Superior temporal gyrus (tissue), 1 donor: ENCODE measurements at regions not wholly inside any gene's neighbourhood (a gene's known extent, or its start where the extent isn't known, plus 50 kb on each side); places are given as distances from the start of the nearest gene placed in this dataset.
A peak's percentile ranks its signal among the peaks of the same experiment; 100 is the strongest.
"Not testable (repeated sequence)": the region's sequence is repeated elsewhere in the genome, so short reads cannot be mapped to it uniquely, and the experiment has no call there.

ENCODE experiments used
- DNase-seq: peaks from one replicate; pipeline ENCODE4 v3.0.0-alpha.2; 2016; ENCODE audit errors: extremely low spot score

- DNase-seq: no peak
Measured at GRCh38 chr13:70792121-70792520, 683.9 kb upstream of the KLHL1 start.

- DNase-seq: no peak
Measured at GRCh38 chr13:70789751-70790150, 681.5 kb upstream of the KLHL1 start.

- no peak for DNase-seq
Measured at GRCh38 chr13:70788074-70788473, 679.8 kb upstream of the KLHL1 start.

GRCh38 chr13:70784207-70784989 lies 676.1 kb upstream of the KLHL1 start:
- no peak for DNase-seq

DNA sequence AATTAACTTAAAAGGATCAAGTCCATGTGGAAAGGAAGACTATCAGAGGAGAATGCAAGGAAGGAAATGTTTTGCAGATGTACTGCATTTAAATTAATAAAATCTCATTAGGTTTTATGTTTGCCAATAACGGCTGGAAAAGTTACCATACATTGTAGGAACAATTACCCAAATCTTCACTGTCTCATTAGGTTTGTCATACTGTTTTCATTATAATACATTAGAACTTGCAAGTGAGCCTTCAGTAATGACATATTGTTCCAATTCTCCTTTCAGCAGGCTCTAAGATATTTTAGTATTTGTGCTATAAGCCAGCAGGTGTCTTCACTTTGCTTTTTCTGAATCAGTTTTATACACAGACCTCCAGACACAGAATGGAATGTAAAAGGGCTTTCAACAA lies 661.6 kb upstream of the KLHL1 start:
- DNase-seq: no peak

DNA sequence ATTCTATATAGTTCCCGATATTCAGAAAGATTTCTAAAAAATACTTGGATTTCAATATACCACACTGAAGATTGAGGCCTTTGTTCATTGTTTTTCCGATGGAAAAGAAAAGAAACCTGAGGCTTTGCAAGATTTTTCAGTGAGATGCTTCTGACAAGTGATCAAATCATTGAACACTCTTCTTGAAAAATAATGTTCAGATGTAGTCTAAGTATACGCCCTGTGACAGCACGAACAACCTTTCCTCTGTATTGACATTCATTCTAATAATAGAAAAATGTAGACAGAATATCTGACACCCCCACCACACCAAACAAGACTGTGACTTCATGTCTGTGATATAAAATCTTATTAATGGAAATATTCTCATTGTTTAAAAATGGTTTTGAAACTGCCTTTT lies 650.7 kb upstream of the KLHL1 start:
- no peak for DNase-seq

DNA sequence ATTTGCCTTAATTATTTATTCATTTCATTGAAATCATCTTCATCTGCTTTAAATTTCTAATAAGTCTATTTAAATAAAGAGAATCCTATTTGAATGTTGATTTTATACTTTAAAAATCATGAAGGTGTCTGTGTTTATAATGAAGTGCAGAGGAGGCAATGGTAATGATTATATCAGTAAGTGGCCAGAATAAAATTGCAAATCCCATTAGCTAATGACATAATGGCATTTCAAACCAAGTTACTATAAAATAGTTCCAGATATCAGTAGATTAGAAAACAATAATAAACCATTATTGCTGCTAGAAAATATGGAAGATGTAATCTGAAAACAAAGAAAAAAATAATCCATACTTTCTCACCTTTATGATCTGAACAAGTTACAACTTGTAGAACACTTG lies 647.8 kb upstream of the KLHL1 start:
- no peak for DNase-seq

DNA sequence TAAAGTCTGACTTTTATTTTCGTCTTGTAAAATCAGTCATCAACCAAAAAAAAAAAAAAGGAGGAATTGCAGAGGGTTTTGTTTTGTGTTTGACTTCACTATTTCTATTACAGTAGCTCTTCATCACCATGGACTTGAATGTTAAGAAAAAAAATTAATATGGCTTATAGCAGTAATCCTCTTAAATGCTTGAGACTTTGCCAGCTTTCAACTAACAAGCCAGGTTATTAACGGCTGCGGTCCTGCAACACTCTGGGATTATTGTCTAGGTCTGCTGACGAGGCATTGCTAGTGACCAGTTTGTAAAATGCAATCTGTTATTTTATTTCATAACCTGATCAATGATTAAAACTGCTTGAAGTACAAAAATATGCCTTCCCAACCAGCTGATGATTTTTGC lies 647.2 kb upstream of the KLHL1 start:
- no peak for DNase-seq

GRCh38 chr13:70747262-70747661 lies 639.0 kb upstream of the KLHL1 start:
- peak; percentile 13 for DNase-seq

- DNase-seq: not testable (repeated sequence)
Measured at GRCh38 chr13:70746469-70746868, 638.2 kb upstream of the KLHL1 start.

DNA sequence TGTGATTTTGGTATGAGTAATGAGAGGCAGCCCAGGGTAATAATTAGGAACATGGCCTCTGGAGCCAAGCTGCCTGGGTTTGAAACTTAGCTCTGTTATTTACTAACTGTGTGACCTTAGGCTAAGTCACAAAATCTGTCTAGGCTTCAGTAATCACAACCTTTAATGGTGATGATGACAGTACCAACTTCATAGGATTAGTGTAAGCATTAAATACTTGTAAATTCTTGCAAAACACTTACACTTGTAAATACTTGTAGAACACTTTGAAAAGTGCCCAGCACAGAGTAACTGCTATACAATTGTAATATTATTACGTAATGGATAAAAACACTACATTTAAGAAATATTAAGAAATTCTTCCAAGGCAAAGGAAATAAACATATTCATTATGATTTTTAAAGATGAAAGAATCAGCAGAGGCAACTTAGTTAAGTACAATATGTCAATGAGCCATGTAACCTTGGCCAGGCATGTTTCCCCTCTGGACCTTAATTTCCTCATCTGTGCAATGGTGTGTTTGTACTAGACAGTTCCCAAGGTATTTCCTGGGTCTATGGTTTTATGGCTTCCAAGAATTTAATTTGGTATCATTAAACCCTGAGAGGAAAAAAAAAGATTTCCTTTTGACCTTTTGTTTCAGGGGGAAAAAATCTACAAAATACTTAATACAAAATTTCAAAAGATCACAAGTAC lies 628.5 kb upstream of the KLHL1 start:
- DNase-seq: no peak

DNA sequence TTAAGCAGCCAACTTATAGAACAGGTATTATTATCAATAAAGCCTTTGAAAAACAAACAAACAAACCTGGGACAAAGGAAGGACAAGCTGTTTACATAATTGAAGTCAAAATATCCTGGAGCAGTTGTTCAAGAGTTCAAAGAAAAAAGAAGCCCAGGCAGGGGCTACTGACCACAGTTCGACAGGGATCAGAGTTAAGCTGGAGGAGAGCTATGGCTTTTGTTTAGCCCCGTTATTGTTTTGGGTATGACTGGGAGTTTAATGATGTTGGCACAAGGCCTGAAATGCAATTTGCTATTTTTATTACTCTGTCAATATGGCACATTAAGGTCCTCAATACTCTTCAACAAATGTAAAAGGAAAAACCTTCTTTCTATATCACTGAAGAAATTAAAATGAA lies 624.4 kb upstream of the KLHL1 start:
- no peak for DNase-seq

DNA sequence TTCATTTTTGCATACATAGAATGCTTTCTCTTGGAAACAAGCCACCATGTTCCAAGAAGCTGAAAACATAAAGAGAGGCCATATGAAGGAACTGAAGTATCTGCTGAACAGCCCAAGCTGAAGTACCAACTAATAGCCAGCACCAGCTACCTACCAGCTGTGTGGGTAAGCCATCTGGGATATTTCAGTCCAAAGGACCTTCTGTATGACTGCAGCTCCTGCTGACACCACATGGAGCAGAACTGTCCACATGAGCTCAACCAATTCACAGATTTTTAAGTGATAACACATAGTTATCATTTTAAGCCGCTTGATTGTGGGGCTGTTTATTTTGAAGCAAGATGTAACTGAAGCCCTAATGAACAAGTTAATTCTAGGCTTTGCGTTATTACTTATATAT lies 621.1 kb upstream of the KLHL1 start:
- DNase-seq: no peak

DNA sequence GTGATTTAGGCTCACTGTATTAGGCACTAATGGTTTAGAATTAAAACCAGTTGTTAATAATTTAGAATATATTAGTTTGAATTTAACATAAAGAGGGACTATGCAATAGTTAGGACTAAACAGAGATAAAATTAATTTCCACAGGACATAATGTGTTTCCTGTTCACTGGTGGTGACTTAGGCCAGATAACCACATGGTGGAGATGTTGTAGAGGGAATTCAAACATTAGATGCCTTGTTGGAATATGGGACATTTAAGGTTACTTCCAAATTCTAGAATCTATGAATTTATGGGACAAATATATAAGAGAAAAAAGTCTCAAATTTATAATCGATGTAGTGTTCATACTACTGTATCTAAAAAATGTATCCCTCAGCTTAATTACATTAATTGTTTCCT lies 615.5 kb upstream of the KLHL1 start:
- DNase-seq: no peak

DNA sequence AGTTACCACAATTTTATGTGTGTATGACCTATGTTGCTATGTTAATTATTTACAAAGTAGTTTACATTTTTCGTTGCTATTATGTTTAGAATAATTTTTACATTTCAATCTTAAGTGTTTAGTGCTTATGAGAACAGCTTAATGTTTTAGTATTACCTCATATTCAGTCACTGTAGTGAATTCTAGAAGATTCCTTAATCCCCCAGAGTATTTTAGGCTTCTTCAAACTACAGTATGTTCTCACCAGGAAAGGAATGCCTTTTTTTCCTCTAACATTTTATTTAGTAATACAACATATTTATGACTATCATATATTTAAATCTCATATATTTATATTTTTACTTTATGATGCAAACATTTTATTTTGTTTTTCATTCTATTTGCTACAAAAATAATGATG lies 612.1 kb upstream of the KLHL1 start:
- DNase-seq: no peak

DNA sequence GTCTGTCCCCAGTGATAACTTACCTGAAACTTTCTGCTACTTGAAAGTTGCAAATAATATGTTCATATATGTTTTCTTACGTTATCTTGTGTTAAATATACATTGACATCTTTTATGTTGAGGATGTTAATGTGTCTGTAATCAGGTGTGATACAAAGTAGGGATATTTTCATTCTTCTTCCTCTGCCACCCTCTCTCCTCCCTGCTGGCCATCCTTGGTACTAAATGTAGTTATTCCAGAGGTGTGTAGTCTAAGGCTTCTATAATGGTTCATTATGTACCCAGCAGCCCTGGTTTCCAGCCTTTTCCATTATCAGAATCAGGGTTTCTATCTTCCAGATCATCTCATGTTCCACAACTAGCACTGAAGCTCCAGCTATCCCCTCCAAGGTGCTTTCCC lies 606.7 kb upstream of the KLHL1 start:
- no peak for DNase-seq

- no peak for DNase-seq
Measured at GRCh38 chr13:70708775-70709174, 600.5 kb upstream of the KLHL1 start.

DNA sequence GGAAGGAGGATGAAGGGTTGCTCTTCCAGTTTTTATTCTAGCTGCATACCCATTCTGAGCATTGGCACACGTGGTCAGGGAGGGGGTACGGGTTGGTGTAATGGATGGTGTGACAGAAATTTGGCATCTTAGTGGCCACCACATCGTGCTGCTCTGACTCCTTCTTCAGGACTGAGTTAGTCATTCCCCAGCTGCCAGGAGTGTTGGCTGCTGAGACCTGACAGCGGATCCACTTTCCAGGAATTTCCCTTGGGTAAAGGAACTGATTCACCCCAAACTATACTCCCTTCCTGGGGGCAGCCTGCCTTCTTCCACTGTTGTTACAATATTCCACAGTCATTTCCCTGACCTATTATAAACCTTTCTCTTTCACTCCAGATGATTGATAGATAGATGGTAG lies 595.5 kb upstream of the KLHL1 start:
- DNase-seq: no peak

DNA sequence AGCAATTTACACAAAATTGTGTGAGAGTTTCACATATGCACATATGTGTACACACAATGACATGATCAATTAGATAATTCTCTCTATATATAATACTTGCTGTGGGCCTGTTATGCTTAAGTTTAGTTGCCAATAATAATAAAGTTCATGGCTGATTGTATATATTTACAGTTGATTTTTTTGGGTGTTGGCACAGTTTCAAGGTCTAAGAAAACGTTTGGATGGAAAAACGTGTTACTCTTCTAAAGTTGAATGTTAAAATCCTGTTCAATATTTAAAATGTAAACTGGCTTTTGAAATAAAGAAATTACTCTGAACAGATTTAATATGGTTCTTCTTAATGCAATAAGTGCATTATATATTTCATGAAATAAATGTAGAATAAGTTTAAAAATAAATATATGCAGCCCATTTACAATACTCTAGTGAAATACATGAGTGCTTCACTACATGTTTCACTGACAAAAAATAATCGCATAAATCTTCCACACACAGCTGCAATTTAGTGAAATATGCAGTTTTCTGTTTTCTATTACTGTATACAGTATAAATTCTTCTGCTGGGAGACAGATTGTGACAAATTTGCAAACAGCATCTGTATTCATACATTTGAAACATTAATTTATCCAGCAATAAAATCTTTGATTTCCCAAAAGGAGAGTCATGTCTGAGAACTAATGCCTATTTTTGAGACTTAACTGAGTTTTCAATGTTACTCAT lies 586.9 kb upstream of the KLHL1 start:
- DNase-seq: no peak

GRCh38 chr13:70668983-70669382 lies 560.7 kb upstream of the KLHL1 start:
- DNase-seq: no peak

GRCh38 chr13:70668293-70668692 lies 560.0 kb upstream of the KLHL1 start:
- DNase-seq: no peak

DNA sequence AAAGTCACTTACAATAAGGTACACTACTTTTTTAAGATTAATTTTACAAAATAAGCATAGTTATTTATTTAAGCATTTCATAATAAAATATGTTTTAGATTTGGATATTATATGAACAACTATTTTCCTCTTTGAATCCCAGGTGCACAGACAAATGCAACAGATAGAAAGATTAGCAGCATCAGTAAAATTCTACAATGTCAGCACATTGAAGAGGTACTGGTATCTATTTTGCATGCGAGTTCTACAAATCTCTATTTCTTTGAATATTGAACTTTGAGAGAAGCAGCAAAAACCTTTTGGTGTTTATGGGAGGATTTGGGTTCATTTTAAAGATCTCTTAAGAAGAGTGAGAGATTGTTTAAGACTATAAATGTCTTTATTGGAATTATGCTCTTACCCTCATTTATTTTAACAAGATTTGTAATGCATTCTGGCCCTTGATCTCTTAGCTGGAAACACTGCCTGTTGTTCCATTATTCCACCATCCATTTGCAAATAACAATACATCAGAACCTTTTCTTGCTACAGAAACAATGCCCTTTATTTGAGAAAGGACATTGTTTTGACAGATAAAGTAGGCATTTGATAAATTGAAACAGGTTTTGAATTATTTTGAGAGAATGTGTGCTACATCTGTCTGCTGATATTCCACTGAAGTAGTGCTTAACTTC lies 558.8 kb upstream of the KLHL1 start:
- no peak for DNase-seq
